Posterior cingulate gyrus (tissue), 11 donors: ENCODE measurements at regions not wholly inside any gene's neighbourhood (a gene's known extent, or its start where the extent isn't known, plus 50 kb on each side); places are given as distances from the start of the nearest gene placed in this dataset.
"Not testable (repeated sequence)": the region's sequence is repeated elsewhere in the genome, so short reads cannot be mapped to it uniquely, and the experiment has no call there.

ENCODE experiments used
- DNase-seq, 10 donors: peaks; one replicate each; pipeline versions ENCODE4 v3.0.0 to v3.0.0-alpha.2; 2020 to 2021; ENCODE audit warnings: mixed read lengths in 3 of 10
- intact Hi-C: fragments of 100-400 bp; cut with DNase I; formaldehyde crosslinking; loops from one replicate; pipeline ENCODE4 v1.15.1; 2023

- intact Hi-C loops: no loop called here
- DNase-seq: no peak
Observed at GRCh38 chr7:14974688-14975087, 72.1 kb upstream of the DGKB start.

- intact Hi-C loops: no loop called here
Observed at GRCh38 chr7:14973712-14974428, 71.3 kb upstream of the DGKB start.

DNA sequence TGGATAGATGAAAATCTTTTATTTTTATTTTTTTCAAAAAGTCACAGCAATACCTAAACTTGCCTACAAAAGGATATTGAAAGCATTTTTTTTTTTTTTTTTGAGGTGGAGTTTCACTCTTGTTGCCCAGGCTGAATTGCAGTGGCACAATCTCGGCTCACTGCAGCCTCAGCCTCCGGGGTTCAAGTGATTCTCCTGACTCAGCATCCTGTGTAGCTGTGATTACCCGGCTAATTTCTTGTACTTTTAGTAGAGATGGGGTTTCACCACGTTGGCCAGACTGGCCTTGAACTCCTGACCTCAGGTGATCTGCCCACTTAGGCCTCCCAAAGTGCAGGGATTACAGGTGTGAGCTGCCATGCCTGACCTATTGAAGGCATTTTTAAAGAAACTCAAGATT is 69.1 kb upstream of the DGKB start:
- peak in 1 of 10 donors; percentile 55 for DNase-seq
- intact Hi-C loops: not testable (repeated sequence)

More at GRCh38 chr7:14973712-14974428, 71.3 kb upstream of the DGKB start:
- no peak for DNase-seq

DNA sequence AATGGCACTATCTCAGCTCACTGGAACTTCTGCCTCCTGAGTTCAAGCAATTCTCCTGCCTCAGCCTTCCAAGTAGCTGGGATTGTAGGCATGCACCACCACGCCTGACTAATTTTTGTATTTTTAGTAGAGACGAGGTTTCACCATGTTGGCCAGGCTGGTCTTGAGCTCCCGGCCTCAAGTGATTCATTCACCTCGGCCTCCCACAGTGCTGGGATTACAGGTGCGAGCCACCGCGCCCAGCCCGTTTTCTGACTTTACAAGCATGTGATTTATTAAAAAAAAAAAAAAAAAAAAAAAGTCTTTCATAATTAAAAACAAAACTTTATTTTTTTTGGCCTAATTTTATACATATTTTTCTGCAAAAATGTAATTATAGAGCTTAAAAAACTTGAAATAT is 64.8 kb upstream of the DGKB start:
- peak in 4 of 10 donors; percentile 26 to 73 (median 58) for DNase-seq
- intact Hi-C loops: not testable (repeated sequence)

- no peak for DNase-seq
- intact Hi-C loops: no loop called here
Observed at GRCh38 chr7:14962778-14963177, 60.2 kb upstream of the DGKB start.

- no peak for DNase-seq
- intact Hi-C loops: no loop called here
Observed at GRCh38 chr7:14960721-14961120, 58.2 kb upstream of the DGKB start.

GRCh38 chr7:14959339-14959738 is 56.8 kb upstream of the DGKB start:
- DNase-seq: no peak
- intact Hi-C loops: no loop called here

- DNase-seq: no peak
- intact Hi-C loops: no loop called here
Observed at GRCh38 chr7:14954035-14954434, 51.5 kb upstream of the DGKB start.
